Tibial nerve (tissue), 4 donors: ENCODE measurements at regions not wholly inside any gene's neighbourhood (a gene's known extent, or its start where the extent isn't known, plus 50 kb on each side); places are given as distances from the start of the nearest gene placed in this dataset.

Experiments
- DNase-seq, 2 donors: peaks; one replicate each; pipeline ENCODE4 v3.0.0-alpha.2; 2019; ENCODE audit warnings: low spot score in 2 of 2
- H3K27ac ChIP-seq, 4 donors: fragments of 200-600 bp; sonication (generic) in 3 of 4; one replicate each; pipeline ENCODE4 v1.5.1; 2017 to 2019; ENCODE audit warnings: mild to moderate bottlenecking in 1 of 4
- H3K27me3 ChIP-seq, 2 donors: fragments of 200-600 bp; sonication (generic) in 1 of 2; one replicate each; pipeline versions ENCODE4 v1.5.1 to v1.6.0; 2017 to 2019
- H3K36me3 ChIP-seq, 3 donors: fragments of 200-600 bp; sonication (generic); one replicate each; pipeline ENCODE4 v1.5.1; 2018 to 2019
- H3K4me1 ChIP-seq, 4 donors: fragments of 200-600 bp; sonication (generic) in 3 of 4; one replicate each; pipeline ENCODE4 v1.5.1; 2017 to 2019
- H3K4me3 ChIP-seq, 4 donors: fragments of 200-600 bp; sonication (generic) in 3 of 4; one replicate each; pipeline ENCODE4 v1.5.1; 2017 to 2019; ENCODE audit warnings: mild to moderate bottlenecking in 1 of 4, moderate library complexity in 1 of 4
- H3K9me3 ChIP-seq, 4 donors: fragments of 200-600 bp; sonication (generic) in 3 of 4; one replicate each; pipeline ENCODE4 v1.5.1; 2017 to 2019
- CTCF ChIP-seq, 5 experiments: fragments of 200-600 bp in 3 of 5; fragments of 450-650 bp in 2 of 5; sonication (generic) in 3 of 5; IDR thresholded peaks; one replicate each; pipeline ENCODE4 v1.5.1; 2016 to 2019; ENCODE audit warnings: antibody characterized with exemption in 5 of 5, mild to moderate bottlenecking in 3 of 5, moderate library complexity in 2 of 5
- EP300 ChIP-seq, 2 donors: sonication (generic); formaldehyde crosslinking; IDR thresholded peaks; one replicate each; pipeline ENCODE4 v1.6.1; 2017; ENCODE audit warnings: antibody characterized with exemption in 2 of 2, mild to moderate bottlenecking in 1 of 2
- POLR2A ChIP-seq, 2 donors: fragments of 450-650 bp; IDR thresholded peaks; one replicate each; pipeline ENCODE4 v1.6.1; 2017; ENCODE audit warnings: antibody characterized with exemption in 2 of 2, mild to moderate bottlenecking in 2 of 2, moderate library complexity in 2 of 2
- WGBS, 2 donors: methylation state at CpG; one replicate each; pipeline ENCODE4 v1.1.5; 2018; 5-methylcytosine and 5-hydroxymethylcytosine counted together

- Histone ChIP-seq H3K27me3 (no peaks in the 10 kb centered on the region), H3K36me3 (no peaks in the 10 kb centered on the region), H3K4me1 (no peaks in the 10 kb centered on the region), H3K9me3 (no peaks in the 10 kb centered on the region), H3K27ac (no peak overlapping the region), H3K4me3 (no peak overlapping the region)
- WGBS, 2 donors = 78 to 80% methylated on average over 1 of the region's 1 CpG
- TF ChIP-seq POLR2A (IDR thresholded peaks at IDR 0.05) (no peak), CTCF (IDR thresholded peaks at IDR 0.05) (no peak), EP300 (IDR thresholded peaks at IDR 0.05) (no peak)
- no peak for DNase-seq
These were observed 65.3 kb downstream of the EOMES start for GRCh38 chr3:27656790-27657189.

- WGBS, 2 donors = 82 to 83% methylated on average over 5 of the region's 5 CpGs
- no peak overlapping the region for H3K4me3 ChIP-seq
- no peaks in the 10 kb centered on the region for H3K36me3 ChIP-seq
- no peaks in the 10 kb centered on the region for H3K9me3 ChIP-seq
- no peak for DNase-seq
- no peaks in the 10 kb centered on the region for H3K4me1 ChIP-seq
- no peak overlapping the region for H3K27ac ChIP-seq
- TF ChIP-seq EP300 (IDR thresholded peaks at IDR 0.05) (no peak), CTCF (IDR thresholded peaks at IDR 0.05) (no peak), POLR2A (IDR thresholded peaks at IDR 0.05) (no peak)
- no peaks in the 10 kb centered on the region for H3K27me3 ChIP-seq
These were observed 66.6 kb downstream of the EOMES start for GRCh38 chr3:27655547-27655946.

GRCh38 chr3:27653803-27654558 is 68.1 kb downstream of the EOMES start:
- no peaks in the 10 kb centered on the region for H3K4me1 ChIP-seq
- H3K27ac ChIP-seq = no peak overlapping the region
- H3K4me3 ChIP-seq = no peak overlapping the region
- H3K9me3 ChIP-seq = no peaks in the 10 kb centered on the region
- H3K36me3 ChIP-seq = no peaks in the 10 kb centered on the region
- TF ChIP-seq EP300 (IDR thresholded peaks at IDR 0.05) (no peak), POLR2A (IDR thresholded peaks at IDR 0.05) (no peak), CTCF (IDR thresholded peaks at IDR 0.05) (no peak)
- H3K27me3 ChIP-seq = no peaks in the 10 kb centered on the region
- no peak for DNase-seq
- WGBS, 2 donors = 82 to 87% methylated on average over 3 of the region's 3 CpGs

GRCh38 chr3:27649277-27649676 is 72.8 kb downstream of the EOMES start:
- H3K4me1 ChIP-seq = no peaks in the 10 kb centered on the region
- no peak overlapping the region for H3K27ac ChIP-seq
- H3K4me3 ChIP-seq = no peak overlapping the region
- DNase-seq = no peak
- no peak for TF ChIP-seq EP300 (IDR thresholded peaks at IDR 0.05)
- TF ChIP-seq POLR2A (IDR thresholded peaks at IDR 0.05) = no peak
- TF ChIP-seq CTCF (IDR thresholded peaks at IDR 0.05) = no peak
- 71 to 75% methylated on average over 4 of the region's 4 CpGs for WGBS, 2 donors
- no peaks in the 10 kb centered on the region for H3K27me3 ChIP-seq
- H3K36me3 ChIP-seq = no peaks in the 10 kb centered on the region
- no peaks in the 10 kb centered on the region for H3K9me3 ChIP-seq

DNA sequence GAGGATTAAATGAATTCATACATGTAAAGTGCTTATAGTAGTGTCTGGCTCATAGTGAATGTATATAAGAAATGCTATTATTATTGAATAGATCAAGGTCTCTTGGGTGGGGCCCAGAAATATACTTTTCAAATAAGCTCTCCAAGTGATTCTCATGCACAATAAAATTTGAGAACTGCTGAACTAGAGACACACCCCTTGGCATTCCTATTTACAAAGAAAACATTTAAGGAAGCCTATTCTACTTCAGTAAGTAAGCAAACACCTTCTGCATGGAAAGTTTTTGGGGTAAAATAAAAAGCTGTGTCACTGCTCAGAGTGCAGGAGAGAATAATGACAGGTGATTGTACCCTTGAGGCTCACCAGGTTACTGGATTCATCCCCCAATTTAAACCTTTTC is 75.2 kb downstream of the EOMES start:
- no peak for DNase-seq
- TF ChIP-seq CTCF (IDR thresholded peaks at IDR 0.05) = no peak
- no peak for TF ChIP-seq EP300 (IDR thresholded peaks at IDR 0.05)
- TF ChIP-seq POLR2A (IDR thresholded peaks at IDR 0.05) = no peak
- Histone ChIP-seq H3K4me3 (no peak overlapping the region), H3K36me3 (no peaks in the 10 kb centered on the region), H3K27me3 (no peaks in the 10 kb centered on the region), H3K9me3 (no peaks in the 10 kb centered on the region), H3K4me1 (no peaks in the 10 kb centered on the region), H3K27ac (no peak overlapping the region)
